Mesendoderm (in vitro differentiated cells): ENCODE measurements at regions not wholly inside any gene's neighbourhood (a gene's known extent, or its start where the extent isn't known, plus 50 kb on each side); places are given as distances from the start of the nearest gene placed in this dataset.

Experiments
- DNase-seq: peaks from one replicate; pipeline ENCODE4 v3.0.0; 2013
- H2AK5ac ChIP-seq: 2 replicates; pipeline ENCODE4 v1.6.1; 2013; ENCODE audit warnings: low read length, inconsistent platforms
- H2BK120ac ChIP-seq: 2 replicates; pipeline ENCODE4 v1.6.1; 2013; ENCODE audit warnings: low read depth, mild to moderate bottlenecking, low read length, moderate library complexity, mixed read lengths
- H2BK15ac ChIP-seq: replicated peaks from 2 replicates; pipeline ENCODE4 v1.6.1; 2013; ENCODE audit warnings: low read depth, mild to moderate bottlenecking, moderate library complexity
- H2BK5ac ChIP-seq: 2 replicates; pipeline ENCODE4 v1.6.1; 2013; ENCODE audit warnings: low read length, inconsistent platforms
- H3K18ac ChIP-seq: 2 replicates; pipeline ENCODE4 v1.6.1; 2013; ENCODE audit warnings: mild to moderate bottlenecking, low read length, mixed read lengths
- H3K23ac ChIP-seq: one replicate; pipeline ENCODE4 v1.6.1; 2013; ENCODE audit warnings: low read length
- H3K27ac ChIP-seq: 2 replicates; pipeline ENCODE4 v1.5.1; 2013; ENCODE audit warnings: low read depth, mild to moderate bottlenecking, inconsistent platforms, low read length, moderate library complexity
- H3K27me3 ChIP-seq: 2 replicates; pipeline ENCODE4 v1.6.1; 2013; ENCODE audit warnings: low read length, control low read depth, mild to moderate bottlenecking, inconsistent platforms; ENCODE audit not compliant: insufficient read depth, poor library complexity
- H3K36me3 ChIP-seq: 2 replicates; pipeline ENCODE4 v1.6.1; 2013; ENCODE audit warnings: low read length, inconsistent platforms; ENCODE audit not compliant: control insufficient read depth, insufficient read depth
- H3K4ac ChIP-seq: one replicate; pipeline ENCODE4 v1.6.1; 2013; ENCODE audit warnings: low read depth, mild to moderate bottlenecking, low read length, moderate library complexity
- H3K4me1 ChIP-seq: 2 replicates; pipeline ENCODE4 v1.6.1; 2013; ENCODE audit warnings: low read depth, low read length, inconsistent platforms; ENCODE audit not compliant: control insufficient read depth
- H3K4me2 ChIP-seq: 2 replicates; pipeline ENCODE4 v1.6.1; 2013; ENCODE audit warnings: low read length
- H3K4me3 ChIP-seq: 2 replicates; pipeline ENCODE4 v1.5.1; 2013; ENCODE audit warnings: mild to moderate bottlenecking, low read length
- H3K56ac ChIP-seq: one replicate; pipeline ENCODE4 v1.6.1; 2013; ENCODE audit warnings: low read length
- H3K79me1 ChIP-seq: 2 replicates; pipeline ENCODE4 v1.6.1; 2013; ENCODE audit warnings: low read length, inconsistent platforms
- H3K79me2 ChIP-seq: 2 replicates; pipeline ENCODE4 v1.6.1; 2013; ENCODE audit warnings: mild to moderate bottlenecking, low read length; ENCODE audit not compliant: control insufficient read depth, insufficient read depth
- H3K9ac ChIP-seq: 2 replicates; pipeline ENCODE4 v1.6.1; 2013; ENCODE audit warnings: low read length, inconsistent platforms
- H4K5ac ChIP-seq: one replicate; pipeline ENCODE4 v1.6.1; 2013; ENCODE audit warnings: low read length
- H4K8ac ChIP-seq: one replicate; pipeline ENCODE4 v1.6.1; 2013; ENCODE audit warnings: low read depth, mild to moderate bottlenecking, control low read depth, low read length, moderate library complexity
- WGBS: extraction: QIAGEN DNeasy Blood & Tissue Kit; methylation state at CpG from one replicate; pipeline ENCODE4 v1.1.7; 2013; ENCODE audit warnings: low lambda C conversion rate, missing lambda C conversion rate; ENCODE audit not compliant: insufficient coverage; ENCODE audit errors: extremely low coverage; 5-methylcytosine and 5-hydroxymethylcytosine counted together

GRCh38 chr7:89477991-89478390 is 676.3 kb upstream of the STEAP1 start:
- Histone ChIP-seq H3K79me1 (no peaks in the 10 kb centered on the region), H3K27ac (no peak overlapping the region), H3K23ac (no peak overlapping the region), H2BK5ac (no peak overlapping the region), H3K79me2 (no peaks in the 10 kb centered on the region), H2AK5ac (no peak overlapping the region), H3K9ac (no peak overlapping the region), H3K4me1 (no peaks in the 10 kb centered on the region), H2BK15ac (no peak overlapping the region), H2BK120ac (no peak overlapping the region), H3K27me3 (no peaks in the 10 kb centered on the region), H4K8ac (no peak overlapping the region), H3K36me3 (no peaks in the 10 kb centered on the region), H3K4me3 (no peak overlapping the region), H3K4me2 (no peak overlapping the region), H3K18ac (no peak overlapping the region), H3K56ac (no peak overlapping the region), H3K4ac (no peak overlapping the region), H4K5ac (no peak overlapping the region)
- WGBS = no CpG with 5 or more reads among the region's 3 CpGs
- peak; percentile 45 for DNase-seq

GRCh38 chr7:89495704-89496103 is 658.6 kb upstream of the STEAP1 start:
- H3K56ac ChIP-seq = no peak overlapping the region
- no peak overlapping the region for H2BK120ac ChIP-seq
- no peaks in the 10 kb centered on the region for H3K4me1 ChIP-seq
- no peak overlapping the region for H2BK5ac ChIP-seq
- no peak overlapping the region for H3K23ac ChIP-seq
- H3K9ac ChIP-seq = no peak overlapping the region
- H3K79me2 ChIP-seq = no peaks in the 10 kb centered on the region
- no CpG with 5 or more reads among the region's 3 CpGs for WGBS
- no peak overlapping the region for H3K4ac ChIP-seq
- H3K36me3 ChIP-seq = no peaks in the 10 kb centered on the region
- H2BK15ac ChIP-seq = no peak overlapping the region
- no peak overlapping the region for H3K27ac ChIP-seq
- H3K4me3 ChIP-seq = no peak overlapping the region
- H2AK5ac ChIP-seq = no peak overlapping the region
- no peak overlapping the region for H4K5ac ChIP-seq
- H3K4me2 ChIP-seq = no peak overlapping the region
- DNase-seq = no peak
- no peaks in the 10 kb centered on the region for H3K79me1 ChIP-seq
- no peak overlapping the region for H3K18ac ChIP-seq
- no peak overlapping the region for H4K8ac ChIP-seq
- no peaks in the 10 kb centered on the region for H3K27me3 ChIP-seq

DNA sequence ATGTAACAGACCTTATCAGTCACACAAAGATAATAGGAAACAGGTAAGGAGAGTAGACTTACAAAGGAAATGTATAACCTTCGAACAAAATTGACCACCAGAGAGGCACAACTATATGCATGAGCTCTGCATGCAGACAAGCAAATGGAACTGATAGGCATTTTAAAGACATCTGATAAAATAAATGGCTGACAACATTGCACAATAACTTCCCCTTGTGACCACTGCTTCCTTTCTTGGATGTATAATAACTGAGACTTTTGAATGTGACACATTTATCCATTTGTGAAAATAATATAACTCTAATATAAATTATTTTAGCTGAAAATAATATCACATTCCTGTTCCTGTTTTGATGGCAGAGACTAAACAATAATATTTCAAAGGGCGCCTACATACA is 654.2 kb upstream of the STEAP1 start:
- no peak overlapping the region for H3K56ac ChIP-seq
- H2AK5ac ChIP-seq = no peak overlapping the region
- H3K4ac ChIP-seq = no peak overlapping the region
- no peaks in the 10 kb centered on the region for H3K27me3 ChIP-seq
- H3K27ac ChIP-seq = no peak overlapping the region
- H2BK120ac ChIP-seq = no peak overlapping the region
- no peak overlapping the region for H4K5ac ChIP-seq
- H3K23ac ChIP-seq = no peak overlapping the region
- H2BK5ac ChIP-seq = no peak overlapping the region
- H4K8ac ChIP-seq = no peak overlapping the region
- H2BK15ac ChIP-seq = no peak overlapping the region
- no peaks in the 10 kb centered on the region for H3K36me3 ChIP-seq
- H3K4me1 ChIP-seq = no peaks in the 10 kb centered on the region
- H3K79me1 ChIP-seq = no peaks in the 10 kb centered on the region
- H3K79me2 ChIP-seq = no peaks in the 10 kb centered on the region
- H3K18ac ChIP-seq = no peak overlapping the region
- H3K4me2 ChIP-seq = no peak overlapping the region
- DNase-seq = no peak
- no CpG with 5 or more reads among the region's 2 CpGs for WGBS
- no peak overlapping the region for H3K9ac ChIP-seq
- no peak overlapping the region for H3K4me3 ChIP-seq

DNA sequence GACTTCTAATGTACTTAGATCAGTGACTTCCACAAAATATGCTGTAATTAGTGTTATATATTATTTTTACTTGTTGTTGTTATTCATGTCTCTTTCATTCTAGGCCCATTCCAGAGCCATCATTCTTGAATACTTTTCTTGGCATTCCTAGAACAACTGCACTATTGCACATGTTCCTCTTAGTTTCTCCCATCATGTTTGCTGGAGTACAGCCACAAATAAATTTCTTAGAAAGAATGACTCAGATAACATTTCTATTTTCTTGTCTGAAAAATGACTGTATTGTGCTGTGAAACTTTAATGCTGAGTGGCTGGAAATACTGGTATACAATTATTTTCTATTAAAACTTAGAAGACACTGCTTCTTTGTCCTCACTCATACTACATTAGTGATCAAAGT is 651.0 kb upstream of the STEAP1 start:
- H2BK120ac ChIP-seq = no peak overlapping the region
- H2BK15ac ChIP-seq = no peak overlapping the region
- H3K79me2 ChIP-seq = no peaks in the 10 kb centered on the region
- no peak overlapping the region for H3K4ac ChIP-seq
- no peak overlapping the region for H3K23ac ChIP-seq
- no peak overlapping the region for H3K4me3 ChIP-seq
- H2BK5ac ChIP-seq = no peak overlapping the region
- H4K8ac ChIP-seq = no peak overlapping the region
- DNase-seq = no peak
- H3K79me1 ChIP-seq = no peaks in the 10 kb centered on the region
- no peaks in the 10 kb centered on the region for H3K36me3 ChIP-seq
- H3K4me2 ChIP-seq = no peak overlapping the region
- no peak overlapping the region for H3K9ac ChIP-seq
- no peak overlapping the region for H2AK5ac ChIP-seq
- no peak overlapping the region for H3K56ac ChIP-seq
- no peak overlapping the region for H3K18ac ChIP-seq
- H3K27ac ChIP-seq = no peak overlapping the region
- H3K27me3 ChIP-seq = no peaks in the 10 kb centered on the region
- no peaks in the 10 kb centered on the region for H3K4me1 ChIP-seq
- H4K5ac ChIP-seq = no peak overlapping the region

- Histone ChIP-seq H2BK15ac (no peak overlapping the region), H3K4me1 (no peaks in the 10 kb centered on the region), H3K79me1 (no peaks in the 10 kb centered on the region), H3K56ac (no peak overlapping the region), H3K4me2 (no peak overlapping the region), H3K79me2 (no peaks in the 10 kb centered on the region), H2AK5ac (no peak overlapping the region), H2BK5ac (no peak overlapping the region), H3K36me3 (no peaks in the 10 kb centered on the region), H2BK120ac (no peak overlapping the region), H4K5ac (no peak overlapping the region), H3K23ac (no peak overlapping the region), H3K18ac (no peak overlapping the region), H3K9ac (no peak overlapping the region), H4K8ac (no peak overlapping the region), H3K4ac (no peak overlapping the region), H3K4me3 (no peak overlapping the region), H3K27ac (no peak overlapping the region), H3K27me3 (no peaks in the 10 kb centered on the region)
- WGBS = no CpG with 5 or more reads among the region's 3 CpGs
- DNase-seq = no peak
Observed at GRCh38 chr7:89507034-89507433, 647.2 kb upstream of the STEAP1 start.

DNA sequence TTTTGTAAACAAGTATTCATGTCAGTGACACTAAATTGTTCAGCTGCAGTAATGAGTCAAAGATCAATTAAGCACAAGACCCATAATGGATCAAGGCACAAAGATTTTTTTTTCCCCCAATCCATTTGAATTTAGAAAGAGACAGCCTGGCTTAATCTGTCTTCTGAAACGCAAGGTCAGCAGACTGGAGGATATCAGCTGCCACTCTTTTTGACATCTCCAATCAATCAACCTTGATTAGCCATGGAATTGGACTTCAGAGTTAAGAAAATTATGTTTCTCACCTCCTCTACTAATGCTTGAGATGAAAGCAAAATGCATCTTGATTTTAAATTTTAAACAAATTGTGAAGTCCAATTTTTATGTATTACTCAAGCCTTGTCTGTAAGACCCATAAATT is 642.4 kb upstream of the STEAP1 start:
- Histone ChIP-seq H3K56ac (no peak overlapping the region), H3K23ac (no peak overlapping the region), H3K4me1 (no peaks in the 10 kb centered on the region), H3K4ac (no peak overlapping the region), H4K5ac (no peak overlapping the region), H3K4me3 (no peak overlapping the region), H3K79me1 (no peaks in the 10 kb centered on the region), H3K9ac (no peak overlapping the region), H3K36me3 (no peaks in the 10 kb centered on the region), H2BK15ac (no peak overlapping the region), H4K8ac (no peak overlapping the region), H3K79me2 (no peaks in the 10 kb centered on the region), H2BK5ac (no peak overlapping the region), H3K27ac (no peak overlapping the region), H3K4me2 (no peak overlapping the region), H3K18ac (no peak overlapping the region), H2AK5ac (no peak overlapping the region), H3K27me3 (no peaks in the 10 kb centered on the region), H2BK120ac (no peak overlapping the region)
- WGBS = no CpG with 5 or more reads among the region's 1 CpG
- no peak for DNase-seq
